AG10803 (cell line): ENCODE measurements at regions not wholly inside any gene's neighbourhood (a gene's known extent, or its start where the extent isn't known, plus 50 kb on each side); places are given as distances from the start of the nearest gene placed in this dataset.

ENCODE experiments used
- DNase-seq: peaks from one replicate; pipeline ENCODE4 v3.0.0; 2010; ENCODE audit warnings: low read depth
- H3K4me3 ChIP-seq: 2 replicates; pipeline ENCODE4 v1.5.1; 2011; ENCODE audit warnings: mild to moderate bottlenecking, low read length, control low read depth
- TF ChIP-seq, protein P1 (sequence below): conservative IDR thresholded peaks from 2 replicates; pipeline ENCODE4 v1.5.1; 2011; ENCODE audit warnings: mild to moderate bottlenecking, low read length, control low read depth, inconsistent platforms

DNA sequence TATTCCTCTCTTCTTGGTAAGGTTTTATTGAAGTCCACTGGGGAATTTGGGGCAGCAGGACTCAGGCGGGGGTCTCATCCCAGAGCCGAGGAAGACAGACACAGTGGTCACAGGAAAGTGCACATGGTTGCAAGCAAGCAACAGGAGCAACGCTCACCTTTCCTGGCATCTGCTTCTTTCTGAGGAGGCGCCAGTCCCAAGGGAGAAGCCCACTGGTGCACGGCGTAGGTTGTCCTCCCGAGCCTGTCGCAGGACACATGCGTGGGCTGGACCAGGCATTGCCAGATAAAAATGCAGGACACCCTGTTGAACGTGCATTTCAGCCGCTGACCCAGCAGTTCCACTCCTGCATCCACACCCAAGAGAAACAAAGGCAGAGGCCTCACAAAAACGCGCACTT is 72.4 kb upstream of the OLFM1 start:
- TF ChIP-seq, protein P1, sequence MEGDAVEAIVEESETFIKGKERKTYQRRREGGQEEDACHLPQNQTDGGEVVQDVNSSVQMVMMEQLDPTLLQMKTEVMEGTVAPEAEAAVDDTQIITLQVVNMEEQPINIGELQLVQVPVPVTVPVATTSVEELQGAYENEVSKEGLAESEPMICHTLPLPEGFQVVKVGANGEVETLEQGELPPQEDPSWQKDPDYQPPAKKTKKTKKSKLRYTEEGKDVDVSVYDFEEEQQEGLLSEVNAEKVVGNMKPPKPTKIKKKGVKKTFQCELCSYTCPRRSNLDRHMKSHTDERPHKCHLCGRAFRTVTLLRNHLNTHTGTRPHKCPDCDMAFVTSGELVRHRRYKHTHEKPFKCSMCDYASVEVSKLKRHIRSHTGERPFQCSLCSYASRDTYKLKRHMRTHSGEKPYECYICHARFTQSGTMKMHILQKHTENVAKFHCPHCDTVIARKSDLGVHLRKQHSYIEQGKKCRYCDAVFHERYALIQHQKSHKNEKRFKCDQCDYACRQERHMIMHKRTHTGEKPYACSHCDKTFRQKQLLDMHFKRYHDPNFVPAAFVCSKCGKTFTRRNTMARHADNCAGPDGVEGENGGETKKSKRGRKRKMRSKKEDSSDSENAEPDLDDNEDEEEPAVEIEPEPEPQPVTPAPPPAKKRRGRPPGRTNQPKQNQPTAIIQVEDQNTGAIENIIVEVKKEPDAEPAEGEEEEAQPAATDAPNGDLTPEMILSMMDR: no peak
- DNase-seq: no peak
- no peak overlapping the region for H3K4me3 ChIP-seq

- TF ChIP-seq, protein P1: no peak
- H3K4me3 ChIP-seq: no peak overlapping the region
- DNase-seq: no peak
Measured at GRCh38 chr9:135015565-135015964, 71.9 kb upstream of the OLFM1 start.

- DNase-seq: no peak
- TF ChIP-seq, protein P1: no peak
- no peak overlapping the region for H3K4me3 ChIP-seq
Measured at GRCh38 chr9:135016037-135016640, 71.3 kb upstream of the OLFM1 start.

GRCh38 chr9:135016876-135017275 is 70.6 kb upstream of the OLFM1 start:
- TF ChIP-seq, protein P1: no peak
- DNase-seq: no peak
- H3K4me3 ChIP-seq: no peak overlapping the region

- TF ChIP-seq, protein P1: no peak
- no peak overlapping the region for H3K4me3 ChIP-seq
- DNase-seq: no peak
Measured at GRCh38 chr9:135017899-135018298, 69.6 kb upstream of the OLFM1 start.

- TF ChIP-seq, protein P1: no peak
- no peak overlapping the region for H3K4me3 ChIP-seq
- no peak for DNase-seq
Measured at GRCh38 chr9:135018306-135018915, 69.1 kb upstream of the OLFM1 start.

DNA sequence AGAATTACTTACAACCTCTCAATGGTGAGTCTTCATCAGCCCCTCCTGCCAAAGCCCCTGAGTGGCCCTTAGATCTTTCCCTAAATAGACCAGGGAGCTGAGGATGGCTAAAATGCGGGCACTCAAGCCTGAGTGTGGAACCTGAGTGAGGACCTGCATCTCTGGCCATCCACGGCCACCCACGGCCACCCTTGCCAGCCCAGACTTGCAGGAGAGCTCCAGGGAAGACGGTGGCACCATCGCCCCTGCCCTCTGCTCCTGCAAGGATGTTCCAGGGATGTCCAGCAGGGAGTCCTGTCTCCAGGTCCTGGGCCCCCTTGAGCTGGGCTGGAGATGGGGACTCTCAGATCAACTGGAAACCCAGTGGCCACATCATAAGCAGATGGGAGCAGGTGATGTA is 68.2 kb upstream of the OLFM1 start:
- no peak overlapping the region for H3K4me3 ChIP-seq
- DNase-seq: no peak
- TF ChIP-seq, protein P1: no peak
